Medulla oblongata (tissue), 1 donor: ENCODE measurements at regions not wholly inside any gene's neighbourhood (a gene's known extent, or its start where the extent isn't known, plus 50 kb on each side); places are given as distances from the start of the nearest gene placed in this dataset.

Source experiments
- DNase-seq: peaks from one replicate; pipeline ENCODE4 v3.0.0-alpha.2; 2015; ENCODE audit errors: extremely low spot score

GRCh38 chr5:8137941-8138550, 269.1 kb downstream of the MTRR start:
- DNase-seq: no peak

- no peak for DNase-seq
Measured at GRCh38 chr5:8138884-8139283, 269.9 kb downstream of the MTRR start.

- no peak for DNase-seq
Measured at GRCh38 chr5:8150791-8151190, 281.8 kb downstream of the MTRR start.

- no peak for DNase-seq
Measured at GRCh38 chr5:8156706-8157105, 287.8 kb downstream of the MTRR start.

- DNase-seq: no peak
Measured at GRCh38 chr5:8157320-8157822, 288.4 kb downstream of the MTRR start.

- no peak for DNase-seq
Measured at GRCh38 chr5:8176101-8176693, 307.2 kb downstream of the MTRR start.

- DNase-seq: peak; percentile 16
Measured at GRCh38 chr5:8184455-8185063, 315.6 kb downstream of the MTRR start.

- no peak for DNase-seq
Measured at GRCh38 chr5:8185852-8186251, 316.9 kb downstream of the MTRR start.

GRCh38 chr5:8188874-8189565, 320.1 kb downstream of the MTRR start:
- DNase-seq: no peak

- no peak for DNase-seq
Measured at GRCh38 chr5:8192840-8193239, 323.9 kb downstream of the MTRR start.

- DNase-seq: no peak
Measured at GRCh38 chr5:8196061-8196460, 327.1 kb downstream of the MTRR start.

GRCh38 chr5:8208307-8208706, 339.4 kb downstream of the MTRR start:
- no peak for DNase-seq

- no peak for DNase-seq
Measured at GRCh38 chr5:8209500-8209899, 340.6 kb downstream of the MTRR start.

- DNase-seq: peak; percentile 52
Measured at GRCh38 chr5:8213701-8214240, 344.8 kb downstream of the MTRR start.

GRCh38 chr5:8216921-8217320, 348.0 kb downstream of the MTRR start:
- no peak for DNase-seq

- DNase-seq: no peak
Measured at GRCh38 chr5:8226148-8226547, 357.2 kb downstream of the MTRR start.

- DNase-seq: no peak
Measured at GRCh38 chr5:8227112-8227511, 358.2 kb downstream of the MTRR start.

- DNase-seq: no peak
Measured at GRCh38 chr5:8229551-8229950, 360.6 kb downstream of the MTRR start.

- DNase-seq: no peak
Measured at GRCh38 chr5:8230868-8231267, 361.9 kb downstream of the MTRR start.

- no peak for DNase-seq
Measured at GRCh38 chr5:8233479-8233878, 364.5 kb downstream of the MTRR start.

- no peak for DNase-seq
Measured at GRCh38 chr5:8234179-8234770, 365.3 kb downstream of the MTRR start.

GRCh38 chr5:8238080-8238479, 369.1 kb downstream of the MTRR start:
- no peak for DNase-seq
